Sigmoid colon (tissue), 6 donors: ENCODE measurements at regions not wholly inside any gene's neighbourhood (a gene's known extent, or its start where the extent isn't known, plus 50 kb on each side); places are given as distances from the start of the nearest gene placed in this dataset.

Experiments used
- DNase-seq: peaks from one replicate; pipeline ENCODE4 v3.0.0-alpha.2; 2019
- H3K27ac ChIP-seq, 4 donors: fragments of 200-600 bp; sonication (generic); one replicate each; pipeline ENCODE4 v1.5.1; 2016 to 2019; ENCODE audit warnings: mild to moderate bottlenecking in 1 of 4
- H3K27me3 ChIP-seq, 3 donors: fragments of 200-600 bp; sonication (generic); one replicate each; pipeline ENCODE4 v1.5.1; 2019; ENCODE audit warnings: mild to moderate bottlenecking in 1 of 3
- H3K36me3 ChIP-seq, 4 donors: fragments of 200-600 bp; sonication (generic); one replicate each; pipeline ENCODE4 v1.5.1; 2016 to 2019
- H3K4me1 ChIP-seq, 4 donors: fragments of 200-600 bp; sonication (generic); one replicate each; pipeline ENCODE4 v1.5.1; 2017 to 2019
- H3K4me3 ChIP-seq, 4 donors: fragments of 200-600 bp; sonication (generic); one replicate each; pipeline ENCODE4 v1.5.1; 2017 to 2019; ENCODE audit warnings: mild to moderate bottlenecking in 2 of 4, moderate library complexity in 1 of 4
- H3K9me3 ChIP-seq, 4 donors: fragments of 200-600 bp in 3 of 4; sonication (generic) in 3 of 4; one replicate each; pipeline versions ENCODE4 v1.5.1 to v1.6.1; 2013 to 2019
- CTCF ChIP-seq, 4 experiments: fragments of 450-650 bp in 3 of 4; fragments of 200-600 bp in 1 of 4; IDR thresholded peaks; one replicate each; pipeline ENCODE4 v1.5.1; 2016 to 2019; ENCODE audit warnings: antibody characterized with exemption in 4 of 4, mild to moderate bottlenecking in 3 of 4, moderate library complexity in 2 of 4
- EP300 ChIP-seq, 4 donors: sonication (generic); formaldehyde crosslinking; IDR thresholded peaks; one replicate each; pipeline ENCODE4 v1.6.1; 2017; ENCODE audit warnings: antibody characterized with exemption in 4 of 4
- POLR2A ChIP-seq, 2 donors: fragments of 450-650 bp; IDR thresholded peaks; one replicate each; pipeline ENCODE4 v1.6.1; 2016; ENCODE audit warnings: antibody characterized with exemption in 2 of 2, mild to moderate bottlenecking in 2 of 2, moderate library complexity in 2 of 2
- POLR2AphosphoS5 ChIP-seq, 4 donors: sonication (generic); formaldehyde crosslinking; IDR thresholded peaks; one replicate each; pipeline ENCODE4 v1.6.1; 2017; ENCODE audit warnings: antibody characterized with exemption in 4 of 4
- WGBS, 2 donors: extraction: QIAGEN DNeasy Blood & Tissue Kit; methylation state at CpG; one replicate each; pipeline ENCODE4 v1.1.7; 2013; 5-methylcytosine and 5-hydroxymethylcytosine counted together
- intact Hi-C: fragments of 100-400 bp; cut with DNase I; formaldehyde crosslinking; loops from one replicate; pipeline ENCODE4 v1.15.1; 2023
- donor health status: healthy with polysubstance abuse.
- donor health status: healthy.

DNA sequence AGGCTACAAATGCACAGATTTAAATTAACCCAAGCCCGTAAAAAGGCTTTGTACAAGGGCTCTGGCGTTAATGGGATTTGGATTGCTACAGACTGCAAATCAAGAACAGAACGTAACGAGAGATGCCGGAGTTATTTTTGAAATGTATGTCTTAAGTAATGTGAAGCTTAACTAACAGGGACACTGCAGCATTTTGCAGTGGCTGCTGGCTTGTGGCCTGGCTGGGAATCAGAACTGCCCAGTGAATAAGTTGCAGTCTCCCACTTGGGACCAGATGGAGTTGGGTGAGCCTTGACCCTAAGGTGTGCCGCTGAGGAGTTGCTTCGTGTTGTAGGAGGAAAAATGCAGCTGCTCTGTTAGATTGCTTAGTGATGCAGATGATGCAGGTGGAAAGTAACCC is 318.4 kb downstream of the DHX15 start:
- Histone ChIP-seq H3K27me3 (no peaks in the 10 kb centered on the region), H3K9me3 (no peaks in the 10 kb centered on the region), H3K4me1 (no peaks in the 10 kb centered on the region), H3K4me3 (no peak overlapping the region), H3K36me3 (no peaks in the 10 kb centered on the region), H3K27ac (no peak overlapping the region)
- WGBS, 2 donors: 84 to 89% methylated on average over 7 of the region's 7 CpGs
- no peak for DNase-seq
- intact Hi-C loops: no loop called here
- TF ChIP-seq EP300 (IDR thresholded peaks at IDR 0.05): no peak
- no peak for TF ChIP-seq POLR2A (IDR thresholded peaks at IDR 0.05)
- no peak for TF ChIP-seq POLR2AphosphoS5 (IDR thresholded peaks at IDR 0.05)
- TF ChIP-seq CTCF (IDR thresholded peaks at IDR 0.05): no peak

DNA sequence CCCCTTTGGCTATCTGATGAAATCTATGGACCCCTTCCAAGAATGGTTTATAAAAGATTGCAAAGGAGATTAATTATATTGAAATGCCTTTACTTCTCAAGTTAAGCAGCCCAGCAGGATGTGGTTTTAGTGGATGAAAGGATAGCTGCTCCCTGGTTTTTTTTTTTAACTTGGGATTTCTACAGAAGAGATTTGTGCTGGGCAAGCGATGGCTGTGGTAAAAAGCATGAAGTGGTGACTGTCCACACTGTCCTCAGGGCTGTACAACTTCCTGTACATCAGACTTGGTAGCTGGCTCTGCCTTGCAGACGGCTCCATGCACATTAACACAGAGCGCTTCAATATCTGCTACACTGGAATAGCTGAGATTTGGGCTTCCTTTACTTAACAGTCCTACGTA is 321.7 kb downstream of the DHX15 start:
- no peaks in the 10 kb centered on the region for H3K27me3 ChIP-seq
- no peak overlapping the region for H3K27ac ChIP-seq
- 74 to 87% methylated on average over 4 of the region's 4 CpGs for WGBS, 2 donors
- no peak for DNase-seq
- H3K4me1 ChIP-seq: no peaks in the 10 kb centered on the region
- no peaks in the 10 kb centered on the region for H3K9me3 ChIP-seq
- H3K4me3 ChIP-seq: no peak overlapping the region
- no peaks in the 10 kb centered on the region for H3K36me3 ChIP-seq
- intact Hi-C loops: no loop called here
- TF ChIP-seq EP300 (IDR thresholded peaks at IDR 0.05) (no peak), POLR2A (IDR thresholded peaks at IDR 0.05) (no peak), CTCF (IDR thresholded peaks at IDR 0.05) (no peak), POLR2AphosphoS5 (IDR thresholded peaks at IDR 0.05) (no peak)

- intact Hi-C loops: no loop called here
- Histone ChIP-seq H3K27ac (no peak overlapping the region), H3K36me3 (no peaks in the 10 kb centered on the region), H3K9me3 (no peaks in the 10 kb centered on the region), H3K4me1 (no peaks in the 10 kb centered on the region), H3K4me3 (no peak overlapping the region), H3K27me3 (no peaks in the 10 kb centered on the region)
- WGBS, 2 donors: 38 to 57% methylated on average over 6 of the region's 6 CpGs
- no peak for DNase-seq
- TF ChIP-seq POLR2A (IDR thresholded peaks at IDR 0.05): no peak
- TF ChIP-seq POLR2AphosphoS5 (IDR thresholded peaks at IDR 0.05): no peak
- TF ChIP-seq CTCF (IDR thresholded peaks at IDR 0.05): no peak
- no peak for TF ChIP-seq EP300 (IDR thresholded peaks at IDR 0.05)
Observed at GRCh38 chr4:24262084-24262483, 322.3 kb downstream of the DHX15 start.

GRCh38 chr4:24260923-24261564 is 323.3 kb downstream of the DHX15 start:
- TF ChIP-seq CTCF (IDR thresholded peaks at IDR 0.05) (no peak), POLR2AphosphoS5 (IDR thresholded peaks at IDR 0.05) (no peak), EP300 (IDR thresholded peaks at IDR 0.05) (no peak), POLR2A (IDR thresholded peaks at IDR 0.05) (no peak)
- no peaks in the 10 kb centered on the region for H3K27me3 ChIP-seq
- DNase-seq: no peak
- 87 to 94% methylated on average over 5 of the region's 5 CpGs for WGBS, 2 donors
- no peaks in the 10 kb centered on the region for H3K4me1 ChIP-seq
- no peak overlapping the region for H3K4me3 ChIP-seq
- H3K27ac ChIP-seq: no peak overlapping the region
- intact Hi-C loops: no loop called here
- H3K9me3 ChIP-seq: no peaks in the 10 kb centered on the region
- no peaks in the 10 kb centered on the region for H3K36me3 ChIP-seq

DNA sequence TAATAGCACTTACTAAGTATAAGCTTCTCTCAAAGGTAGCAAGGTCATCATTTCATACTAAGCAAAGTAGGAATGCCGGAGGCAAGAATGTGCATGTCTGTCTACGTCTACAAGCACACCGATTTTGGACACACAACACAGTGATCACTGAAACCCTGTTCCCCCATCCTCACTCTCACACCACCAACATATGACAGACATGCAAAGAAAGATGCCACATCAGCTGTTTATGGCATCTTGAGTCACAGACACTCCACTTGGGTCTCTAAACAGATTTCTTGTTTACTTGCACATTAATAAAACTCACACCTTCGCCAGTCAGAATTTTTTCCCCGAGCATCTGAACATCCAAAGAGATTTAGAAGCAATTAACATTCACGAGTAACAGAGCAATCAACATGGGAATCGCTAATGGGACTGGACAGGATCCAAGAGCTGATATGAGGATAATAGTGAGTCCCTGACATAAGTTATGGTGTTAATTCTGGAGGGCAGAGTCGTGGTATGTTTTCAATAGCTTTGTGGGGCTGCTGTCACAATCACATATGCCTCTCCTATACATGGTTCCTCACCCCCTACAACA is 324.1 kb downstream of the DHX15 start:
- 56 to 83% methylated on average over 8 of the region's 8 CpGs for WGBS, 2 donors
- no peaks in the 10 kb centered on the region for H3K4me1 ChIP-seq
- H3K9me3 ChIP-seq: no peaks in the 10 kb centered on the region
- no peaks in the 10 kb centered on the region for H3K27me3 ChIP-seq
- no peak overlapping the region for H3K4me3 ChIP-seq
- TF ChIP-seq CTCF (IDR thresholded peaks at IDR 0.05): no peak
- no peak for TF ChIP-seq EP300 (IDR thresholded peaks at IDR 0.05)
- TF ChIP-seq POLR2AphosphoS5 (IDR thresholded peaks at IDR 0.05): no peak
- TF ChIP-seq POLR2A (IDR thresholded peaks at IDR 0.05): no peak
- intact Hi-C loops: no loop called here
- H3K36me3 ChIP-seq: no peaks in the 10 kb centered on the region
- no peak for DNase-seq
- no peak overlapping the region for H3K27ac ChIP-seq
